Breast epithelium (tissue), 4 donors: ENCODE measurements at regions not wholly inside any gene's neighbourhood (a gene's known extent, or its start where the extent isn't known, plus 50 kb on each side); places are given as distances from the start of the nearest gene placed in this dataset.

Experiments used
- DNase-seq, 2 donors: peaks; one replicate each; pipeline ENCODE4 v3.0.0-alpha.2; 2019; ENCODE audit warnings: low spot score in 2 of 2
- H3K27ac ChIP-seq, 2 donors: fragments of 200-600 bp; sonication (generic) in 1 of 2; one replicate each; pipeline ENCODE4 v1.5.1; 2016 to 2019; ENCODE audit warnings: mild to moderate bottlenecking in 1 of 2
- H3K27me3 ChIP-seq, 2 donors: fragments of 200-600 bp; sonication (generic) in 1 of 2; one replicate each; pipeline versions ENCODE4 v1.5.1 to v1.6.0; 2017 to 2019; ENCODE audit warnings: control low read depth in 1 of 2, mild to moderate bottlenecking in 1 of 2
- H3K36me3 ChIP-seq: fragments of 200-600 bp; one replicate; pipeline ENCODE4 v1.5.1; 2019
- H3K4me1 ChIP-seq, 2 donors: fragments of 200-600 bp; sonication (generic); one replicate each; pipeline ENCODE4 v1.5.1; 2016 to 2019; ENCODE audit warnings: control low read depth in 1 of 2
- H3K4me3 ChIP-seq, 3 donors: fragments of 200-600 bp; sonication (generic); 1 replicate in 2 of 3; 2 replicates in 1 of 3; pipeline ENCODE4 v1.5.1; 2016 to 2019; ENCODE audit warnings: mild to moderate bottlenecking in 3 of 3, moderate library complexity in 2 of 3
- H3K9me3 ChIP-seq, 2 donors: fragments of 200-600 bp; sonication (generic) in 1 of 2; one replicate each; pipeline ENCODE4 v1.5.1; 2016 to 2019; ENCODE audit warnings: control low read depth in 1 of 2
- CTCF ChIP-seq, 3 donors: fragments of 450-650 bp; IDR thresholded peaks; one replicate each; pipeline ENCODE4 v1.5.1; 2016 to 2017; ENCODE audit warnings: antibody characterized with exemption in 3 of 3, mild to moderate bottlenecking in 3 of 3, moderate library complexity in 3 of 3
- POLR2A ChIP-seq: fragments of 450-650 bp; IDR thresholded peaks from one replicate; pipeline ENCODE4 v1.6.1; 2016; ENCODE audit warnings: antibody characterized with exemption, mild to moderate bottlenecking, moderate library complexity
- POLR2AphosphoS5 ChIP-seq, 3 donors: sonication (generic); formaldehyde crosslinking; IDR thresholded peaks; one replicate each; pipeline ENCODE4 v1.6.1; 2017; ENCODE audit warnings: antibody characterized with exemption in 3 of 3
- intact Hi-C: fragments of 100-400 bp; cut with DNase I; formaldehyde crosslinking; loops from one replicate; pipeline ENCODE4 v1.15.1; 2023; ENCODE audit warnings: low total_unique reads

- Histone ChIP-seq H3K27ac (no peak overlapping the region), H3K4me3 (no peak overlapping the region), H3K4me1 (no peaks in the 10 kb centered on the region), H3K36me3 (no peaks in the 10 kb centered on the region), H3K9me3 (no peaks in the 10 kb centered on the region), H3K27me3 (no peaks in the 10 kb centered on the region)
- intact Hi-C loops, result no loop called here
- TF ChIP-seq POLR2AphosphoS5 (IDR thresholded peaks at IDR 0.05), result no peak
- no peak for DNase-seq
Measured at GRCh38 chr5:126274076-126274762, 149.0 kb upstream of the GRAMD2B start.

- H3K36me3 ChIP-seq, result no peaks in the 10 kb centered on the region
- H3K9me3 ChIP-seq, result no peaks in the 10 kb centered on the region
- no peak overlapping the region for H3K27ac ChIP-seq
- intact Hi-C loops, result no loop called here
- no peaks in the 10 kb centered on the region for H3K27me3 ChIP-seq
- no peak overlapping the region for H3K4me3 ChIP-seq
- TF ChIP-seq POLR2AphosphoS5 (IDR thresholded peaks at IDR 0.05) (no peak), POLR2A (no peak), CTCF (IDR thresholded peaks at IDR 0.05) (no peak)
- H3K4me1 ChIP-seq, result no peaks in the 10 kb centered on the region
- DNase-seq, result no peak
Measured at GRCh38 chr5:126274763-126275125, 148.5 kb upstream of the GRAMD2B start.

GRCh38 chr5:126277762-126278161 lies 145.4 kb upstream of the GRAMD2B start:
- H3K27me3 ChIP-seq, result no peaks in the 10 kb centered on the region
- intact Hi-C loops, result no loop called here
- H3K4me3 ChIP-seq, result no peak overlapping the region
- no peak overlapping the region for H3K27ac ChIP-seq
- DNase-seq, result no peak
- no peaks in the 10 kb centered on the region for H3K9me3 ChIP-seq
- TF ChIP-seq CTCF (IDR thresholded peaks at IDR 0.05) (no peak), POLR2AphosphoS5 (IDR thresholded peaks at IDR 0.05) (no peak)
- no peaks in the 10 kb centered on the region for H3K36me3 ChIP-seq
- H3K4me1 ChIP-seq, result no peaks in the 10 kb centered on the region

- H3K36me3 ChIP-seq, result no peaks in the 10 kb centered on the region
- no peak for TF ChIP-seq CTCF (IDR thresholded peaks at IDR 0.05)
- TF ChIP-seq POLR2AphosphoS5 (IDR thresholded peaks at IDR 0.05), result no peak
- no peak for TF ChIP-seq POLR2A
- DNase-seq, result no peak
- no peak overlapping the region for H3K4me3 ChIP-seq
- intact Hi-C loops, result no loop called here
- no peak overlapping the region for H3K27ac ChIP-seq
- H3K27me3 ChIP-seq, result no peaks in the 10 kb centered on the region
- no peaks in the 10 kb centered on the region for H3K4me1 ChIP-seq
- no peaks in the 10 kb centered on the region for H3K9me3 ChIP-seq
Measured at GRCh38 chr5:126280343-126280742, 142.9 kb upstream of the GRAMD2B start.

GRCh38 chr5:126280846-126281245 lies 142.4 kb upstream of the GRAMD2B start:
- no peak for TF ChIP-seq CTCF (IDR thresholded peaks at IDR 0.05)
- TF ChIP-seq POLR2A, result no peak
- no peak for TF ChIP-seq POLR2AphosphoS5 (IDR thresholded peaks at IDR 0.05)
- Histone ChIP-seq H3K27me3 (no peaks in the 10 kb centered on the region), H3K4me1 (no peaks in the 10 kb centered on the region), H3K36me3 (no peaks in the 10 kb centered on the region), H3K9me3 (no peaks in the 10 kb centered on the region), H3K27ac (no peak overlapping the region), H3K4me3 (no peak overlapping the region)
- intact Hi-C loops, result no loop called here
- no peak for DNase-seq
